ENCODE measurements at regions not wholly inside any gene's neighbourhood (a gene's known extent, or its start where the extent isn't known, plus 50 kb on each side); places are given as distances from the start of the nearest gene placed in this dataset.
"Not testable (repeated sequence)": the region's sequence is repeated elsewhere in the genome, so short reads cannot be mapped to it uniquely, and the experiment has no call there.

DNA sequence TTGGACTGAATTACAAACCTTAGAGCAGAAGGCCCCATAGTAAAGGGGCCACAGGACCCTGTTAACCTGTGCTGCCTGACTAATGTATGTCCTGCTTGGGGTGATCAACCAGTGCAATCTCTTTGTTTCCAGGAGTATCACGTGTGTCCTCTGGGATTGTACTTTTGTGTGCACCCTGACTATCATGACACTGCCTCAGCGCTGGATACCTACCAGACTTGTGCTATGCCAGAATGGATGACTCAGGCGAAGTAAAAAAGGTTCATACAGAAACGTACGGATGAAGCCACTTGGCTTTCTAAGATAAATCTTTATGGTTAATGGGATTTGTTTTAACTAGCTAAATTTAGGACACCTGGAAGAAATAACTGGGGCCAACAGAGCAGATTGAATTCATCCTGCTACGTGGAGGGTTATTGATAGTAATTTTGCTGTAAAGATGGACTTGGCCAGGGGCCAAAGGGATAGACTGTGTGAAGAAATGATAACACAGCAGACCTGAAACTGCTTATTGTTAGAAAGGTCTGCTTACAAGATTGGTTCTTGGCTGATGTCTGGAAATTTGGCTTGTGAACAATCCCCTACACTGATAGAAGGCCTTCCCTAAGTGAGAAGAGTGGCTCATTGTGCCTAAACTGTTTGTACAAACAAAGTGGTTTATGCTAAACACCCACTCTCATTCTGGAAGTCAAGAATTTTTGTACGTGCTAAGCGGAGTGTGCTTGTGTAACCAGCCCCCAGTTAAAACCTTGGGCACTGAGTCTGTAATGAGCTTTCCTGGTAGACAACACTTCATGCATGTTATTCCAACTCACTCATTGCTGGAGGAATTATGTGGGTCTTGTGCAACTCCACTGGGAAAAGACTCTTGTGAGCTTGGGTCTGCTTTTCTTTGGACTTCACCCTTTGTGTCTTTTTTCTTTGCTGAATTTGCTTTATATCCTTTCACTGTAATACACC is 750.5 kb upstream of the HTR2C start:
- Mint-ChIP-seq H3K27me3 (no peaks in the 10 kb centered on the region), H3K4me1 (ENCODE audit: low read depth) (no peaks in the 10 kb centered on the region), H3K36me3 (ENCODE audit: low read depth) (no peaks in the 10 kb centered on the region), H3K27ac (no peak overlapping the region), H3K9me3 (no peaks in the 10 kb centered on the region), H3K4me3 (no peak overlapping the region)

DNA sequence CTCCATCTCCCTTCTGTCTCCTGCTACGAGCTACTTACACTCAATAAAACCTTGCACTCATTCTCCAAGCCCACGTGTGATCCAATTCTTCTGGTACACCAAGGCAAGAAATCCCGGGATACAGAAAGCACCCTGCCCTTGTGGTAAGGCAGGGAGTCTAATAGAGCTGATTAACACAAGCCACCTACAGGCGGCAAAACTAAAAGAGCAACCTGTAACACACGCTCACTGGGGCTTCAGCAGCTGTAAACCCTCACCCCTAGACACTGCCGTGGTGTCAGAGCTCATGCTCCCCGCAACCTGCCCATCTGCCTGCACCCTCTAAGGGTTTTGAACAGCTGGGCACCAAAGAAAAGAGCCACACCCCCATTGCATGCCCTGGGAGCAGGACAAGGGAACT is 755.4 kb upstream of the HTR2C start:
- no peak overlapping the region for H3K4me3 Mint-ChIP-seq
- H3K27me3 Mint-ChIP-seq = no peaks in the 10 kb centered on the region
- H3K9me3 Mint-ChIP-seq = peaks cover 4% of the 10 kb centered on the region
- H3K4me1 Mint-ChIP-seq (ENCODE audit: low read depth) = no peaks in the 10 kb centered on the region
- H3K36me3 Mint-ChIP-seq (ENCODE audit: low read depth) = no peaks in the 10 kb centered on the region
- H3K27ac Mint-ChIP-seq = no peak overlapping the region

DNA sequence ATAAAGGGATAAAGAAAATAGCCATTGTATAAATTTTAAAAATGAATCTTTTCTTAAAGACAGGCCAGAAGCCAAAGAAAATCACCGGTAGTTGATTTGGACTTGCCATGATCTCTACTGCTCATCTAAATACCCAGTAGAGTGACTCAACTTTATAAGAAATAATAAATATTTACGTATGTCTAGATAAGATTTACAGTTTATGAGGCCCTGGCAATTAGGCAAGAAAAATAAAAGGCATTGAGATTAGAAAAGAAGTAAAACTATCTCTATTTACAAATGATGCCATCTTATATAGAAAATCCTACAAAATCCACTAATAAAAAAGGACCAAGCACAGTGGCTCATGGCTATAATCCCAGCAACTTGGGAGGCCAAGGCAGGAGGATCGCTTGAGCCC is 765.5 kb upstream of the HTR2C start:
- Mint-ChIP-seq H3K4me1 (ENCODE audit: low read depth) (no peaks in the 10 kb centered on the region), H3K27me3 (no peaks in the 10 kb centered on the region), H3K4me3 (no peak overlapping the region), H3K36me3 (ENCODE audit: low read depth) (no peaks in the 10 kb centered on the region), H3K9me3 (peaks cover 3% of the 10 kb centered on the region), H3K27ac (no peak overlapping the region)

DNA sequence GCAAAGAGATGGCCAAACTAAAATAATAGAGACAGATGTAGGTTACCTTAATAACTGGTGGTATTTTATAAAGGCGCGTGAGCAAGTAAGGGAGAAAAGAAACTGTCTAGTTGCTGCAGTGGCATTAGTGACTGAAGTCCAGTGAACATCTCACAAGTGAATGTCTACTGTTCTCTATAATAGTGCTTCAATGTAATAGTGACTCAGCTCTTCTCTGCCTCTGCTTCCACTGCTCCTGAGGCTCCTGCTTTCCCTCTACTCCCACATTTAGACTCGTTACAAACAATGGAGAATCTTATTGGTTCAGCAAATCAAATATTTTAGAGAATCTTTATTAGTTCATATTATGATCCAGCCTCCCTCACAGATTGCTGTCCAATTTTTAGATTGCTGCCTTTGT is 779.1 kb upstream of the HTR2C start:
- Mint-ChIP-seq H3K4me3 (no peak overlapping the region), H3K4me1 (ENCODE audit: low read depth) (no peaks in the 10 kb centered on the region), H3K36me3 (ENCODE audit: low read depth) (no peaks in the 10 kb centered on the region), H3K27ac (no peak overlapping the region), H3K9me3 (no peaks in the 10 kb centered on the region), H3K27me3 (no peaks in the 10 kb centered on the region)

DNA sequence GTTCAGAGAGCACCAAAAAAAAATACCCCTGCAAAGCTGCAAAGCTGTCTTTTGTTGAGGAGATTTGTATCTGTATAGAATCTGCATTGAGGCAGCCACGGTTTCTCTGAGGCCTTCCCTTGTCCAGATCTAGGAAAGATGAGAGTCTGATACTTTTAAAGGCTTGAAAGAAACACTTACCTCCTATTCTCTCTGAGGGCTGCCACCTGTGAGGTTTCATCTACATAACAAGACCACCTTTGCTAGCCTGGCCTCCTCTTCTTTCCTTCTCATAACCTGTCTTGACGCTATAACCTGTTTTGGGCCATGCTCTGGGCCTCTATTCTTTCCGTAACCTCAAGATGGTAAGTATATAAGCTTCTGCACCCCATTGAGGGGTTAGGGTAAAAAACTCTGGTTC is 779.6 kb upstream of the HTR2C start:
- Mint-ChIP-seq H3K4me3 (no peak overlapping the region), H3K27ac (no peak overlapping the region), H3K4me1 (ENCODE audit: low read depth) (no peaks in the 10 kb centered on the region), H3K27me3 (no peaks in the 10 kb centered on the region), H3K36me3 (ENCODE audit: low read depth) (no peaks in the 10 kb centered on the region), H3K9me3 (no peaks in the 10 kb centered on the region)

DNA sequence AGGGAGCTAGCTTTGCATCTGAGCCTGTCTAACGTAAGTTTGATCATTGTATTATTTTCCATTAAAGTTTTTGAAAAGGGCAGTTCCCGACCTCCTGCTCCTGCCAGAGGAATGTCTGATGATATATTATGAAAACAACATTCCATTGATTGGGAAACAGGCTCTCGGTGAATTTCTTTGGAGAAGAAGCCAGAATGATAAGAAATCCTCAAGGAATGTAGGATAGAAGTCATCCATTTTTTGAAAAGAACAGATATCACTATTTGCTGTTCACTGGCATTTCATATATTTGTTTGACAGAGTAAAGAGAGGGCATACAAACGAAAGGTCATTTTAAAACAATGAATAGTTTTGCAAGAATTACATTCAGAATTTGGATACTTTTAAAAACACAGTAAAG is 781.0 kb upstream of the HTR2C start:
- H3K4me3 Mint-ChIP-seq = no peak overlapping the region
- no peaks in the 10 kb centered on the region for H3K4me1 Mint-ChIP-seq (ENCODE audit: low read depth)
- no peaks in the 10 kb centered on the region for H3K27me3 Mint-ChIP-seq
- no peaks in the 10 kb centered on the region for H3K9me3 Mint-ChIP-seq
- no peaks in the 10 kb centered on the region for H3K36me3 Mint-ChIP-seq (ENCODE audit: low read depth)
- H3K27ac Mint-ChIP-seq = no peak overlapping the region

DNA sequence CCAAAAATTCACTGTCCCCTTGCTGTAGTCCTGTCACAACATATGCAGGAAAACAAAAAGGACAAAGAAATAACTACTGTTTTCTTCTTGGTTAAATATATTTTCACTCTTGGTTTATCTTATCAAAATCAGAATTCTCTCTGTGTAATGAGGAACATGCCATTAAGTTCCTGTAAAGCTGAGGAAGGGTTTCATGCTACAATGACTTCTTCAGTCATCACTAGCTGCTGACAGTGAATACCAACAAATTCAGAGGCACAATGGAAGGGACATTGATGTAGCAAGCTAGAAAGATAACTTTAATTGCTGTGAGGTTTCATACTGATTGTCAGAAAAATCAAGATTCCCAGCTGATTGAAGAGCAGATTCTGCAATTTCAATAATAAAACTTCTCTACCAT is 782.9 kb upstream of the HTR2C start:
- Mint-ChIP-seq H3K27me3 (no peaks in the 10 kb centered on the region), H3K4me1 (ENCODE audit: low read depth) (no peaks in the 10 kb centered on the region), H3K27ac (no peak overlapping the region), H3K9me3 (no peaks in the 10 kb centered on the region), H3K36me3 (ENCODE audit: low read depth) (no peaks in the 10 kb centered on the region), H3K4me3 (no peak overlapping the region)

DNA sequence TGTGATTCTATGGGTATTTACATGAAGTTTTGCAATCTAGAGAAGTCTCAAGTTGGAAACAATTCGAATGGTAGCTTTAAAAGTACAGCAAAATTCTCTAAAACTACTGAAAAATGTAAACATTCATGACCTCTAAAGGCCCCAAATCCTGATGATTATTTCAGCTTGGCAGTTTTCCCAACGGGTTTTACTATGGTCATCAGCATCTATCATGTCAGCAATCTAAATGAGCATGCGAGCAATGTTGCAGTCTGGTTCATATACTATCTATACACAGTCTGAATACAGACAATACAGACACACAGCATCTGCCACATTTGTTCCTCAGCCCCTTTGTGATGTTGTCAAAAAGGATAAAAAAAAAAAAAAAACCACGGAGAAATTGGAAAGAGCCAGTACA is 790.3 kb upstream of the HTR2C start:
- Mint-ChIP-seq H3K4me3 (no peak overlapping the region), H3K9me3 (no peaks in the 10 kb centered on the region), H3K4me1 (ENCODE audit: low read depth) (no peaks in the 10 kb centered on the region), H3K27me3 (no peaks in the 10 kb centered on the region), H3K27ac (no peak overlapping the region), H3K36me3 (ENCODE audit: low read depth) (no peaks in the 10 kb centered on the region)

DNA sequence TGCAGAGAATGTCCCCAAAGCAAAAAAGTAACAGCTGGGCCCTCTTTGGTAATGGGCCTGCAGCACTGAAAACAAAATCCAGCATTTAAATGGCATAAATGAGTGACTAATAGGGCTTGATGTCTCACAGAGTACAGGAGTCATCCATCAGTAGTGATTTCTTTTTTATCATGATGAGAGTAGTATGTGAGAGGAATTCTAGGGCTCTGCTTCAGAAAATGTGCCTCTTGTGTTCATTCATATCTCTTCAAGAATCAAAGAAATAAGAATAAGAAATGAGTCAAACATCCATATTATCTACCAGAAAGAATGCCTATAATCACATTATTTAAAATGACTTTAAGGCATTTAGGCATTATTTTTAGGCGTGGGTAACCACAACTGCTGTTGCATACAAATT is 792.9 kb upstream of the HTR2C start:
- Mint-ChIP-seq H3K27ac (no peak overlapping the region), H3K4me1 (ENCODE audit: low read depth) (no peaks in the 10 kb centered on the region), H3K9me3 (no peaks in the 10 kb centered on the region), H3K4me3 (no peak overlapping the region), H3K36me3 (ENCODE audit: low read depth) (no peaks in the 10 kb centered on the region), H3K27me3 (no peaks in the 10 kb centered on the region)

DNA sequence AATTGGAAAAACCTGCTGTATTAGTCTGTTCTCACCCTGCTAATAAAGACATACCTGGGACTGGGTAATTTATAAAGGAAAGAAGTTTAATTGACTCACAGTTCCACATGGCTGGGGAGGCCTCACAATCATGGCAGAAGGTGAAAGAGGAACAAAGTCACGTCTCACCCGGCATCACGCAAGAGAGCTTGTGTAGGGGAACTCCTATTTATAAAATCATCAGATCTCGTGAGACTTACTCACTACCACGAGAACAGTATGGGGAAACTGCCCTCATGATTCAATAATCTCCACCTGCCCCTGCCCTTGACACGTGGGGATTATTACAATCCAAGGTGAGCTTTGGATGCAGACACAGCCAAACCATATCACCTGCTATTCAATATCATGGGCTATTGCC is 799.1 kb upstream of the HTR2C start:
- H3K27me3 Mint-ChIP-seq; H3K36me3 Mint-ChIP-seq (ENCODE audit: low read depth); H3K27ac Mint-ChIP-seq; H3K4me1 Mint-ChIP-seq (ENCODE audit: low read depth); H3K4me3 Mint-ChIP-seq; H3K9me3 Mint-ChIP-seq: not testable (repeated sequence)

DNA sequence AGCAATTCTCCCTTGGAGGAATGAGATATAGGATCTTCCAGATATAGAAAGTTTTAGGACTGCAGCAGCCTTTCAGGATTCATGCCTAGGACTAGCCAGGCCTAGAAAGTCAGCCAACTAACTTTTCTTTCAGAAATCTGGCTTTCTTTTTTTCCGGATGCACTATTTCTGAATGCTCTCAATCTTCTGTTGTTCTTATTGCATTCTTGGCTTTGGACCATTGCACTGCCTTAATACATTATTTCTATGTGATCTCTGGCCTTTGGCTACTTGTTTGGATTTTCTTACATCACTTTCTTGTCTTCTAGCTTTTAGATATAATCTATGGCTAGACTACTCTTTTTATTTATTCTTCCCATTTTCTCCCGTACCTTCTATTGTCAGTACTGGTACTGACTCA is 813.1 kb upstream of the HTR2C start:
- Mint-ChIP-seq H3K36me3 (ENCODE audit: low read depth) (no peaks in the 10 kb centered on the region), H3K4me1 (ENCODE audit: low read depth) (no peaks in the 10 kb centered on the region), H3K27me3 (no peaks in the 10 kb centered on the region), H3K9me3 (no peaks in the 10 kb centered on the region), H3K4me3 (no peak overlapping the region), H3K27ac (no peak overlapping the region)

DNA sequence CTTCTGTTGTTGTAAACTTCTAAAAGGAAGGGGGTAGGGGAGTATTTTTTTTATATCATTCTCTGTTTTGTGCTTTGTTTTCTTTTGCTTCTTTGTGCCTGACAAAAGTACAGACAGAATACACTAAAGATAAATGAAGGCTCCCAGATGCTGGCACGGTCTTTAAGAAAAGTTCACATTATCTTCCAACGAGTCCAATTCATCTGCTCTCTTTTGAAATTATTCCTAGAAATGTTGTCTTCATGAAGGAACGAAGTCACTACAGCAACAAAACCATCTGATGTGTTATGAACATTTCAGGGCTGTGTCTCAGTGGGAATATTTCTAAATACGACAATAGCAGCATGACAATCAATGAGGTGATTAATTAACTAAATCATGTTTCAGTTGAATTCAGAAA is 813.8 kb upstream of the HTR2C start:
- Mint-ChIP-seq H3K27me3 (no peaks in the 10 kb centered on the region), H3K36me3 (ENCODE audit: low read depth) (no peaks in the 10 kb centered on the region), H3K4me1 (ENCODE audit: low read depth) (no peaks in the 10 kb centered on the region), H3K9me3 (no peaks in the 10 kb centered on the region), H3K4me3 (no peak overlapping the region), H3K27ac (no peak overlapping the region)

DNA sequence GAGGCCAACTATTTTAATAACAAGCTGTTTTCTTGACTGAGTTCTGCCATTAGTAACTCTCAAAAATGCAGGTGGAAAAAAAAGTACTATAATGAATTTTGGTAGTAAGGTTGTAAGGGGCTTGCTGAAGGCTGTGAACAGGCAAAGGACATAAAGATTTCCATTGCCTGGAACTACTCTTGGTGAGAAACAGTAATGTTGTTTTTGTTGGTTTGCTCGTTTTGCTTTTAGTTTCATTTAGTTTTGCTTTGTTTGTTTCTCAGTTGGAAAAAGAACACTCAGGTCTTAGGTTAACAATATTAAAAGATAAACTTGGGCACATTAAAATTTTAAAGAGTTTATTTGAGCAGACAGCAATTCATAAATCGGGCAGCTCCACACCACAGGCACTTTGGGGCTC is 824.5 kb upstream of the HTR2C start:
- Mint-ChIP-seq H3K27ac (no peak overlapping the region), H3K9me3 (no peaks in the 10 kb centered on the region), H3K4me1 (ENCODE audit: low read depth) (no peaks in the 10 kb centered on the region), H3K27me3 (no peaks in the 10 kb centered on the region), H3K4me3 (no peak overlapping the region), H3K36me3 (ENCODE audit: low read depth) (no peaks in the 10 kb centered on the region)

DNA sequence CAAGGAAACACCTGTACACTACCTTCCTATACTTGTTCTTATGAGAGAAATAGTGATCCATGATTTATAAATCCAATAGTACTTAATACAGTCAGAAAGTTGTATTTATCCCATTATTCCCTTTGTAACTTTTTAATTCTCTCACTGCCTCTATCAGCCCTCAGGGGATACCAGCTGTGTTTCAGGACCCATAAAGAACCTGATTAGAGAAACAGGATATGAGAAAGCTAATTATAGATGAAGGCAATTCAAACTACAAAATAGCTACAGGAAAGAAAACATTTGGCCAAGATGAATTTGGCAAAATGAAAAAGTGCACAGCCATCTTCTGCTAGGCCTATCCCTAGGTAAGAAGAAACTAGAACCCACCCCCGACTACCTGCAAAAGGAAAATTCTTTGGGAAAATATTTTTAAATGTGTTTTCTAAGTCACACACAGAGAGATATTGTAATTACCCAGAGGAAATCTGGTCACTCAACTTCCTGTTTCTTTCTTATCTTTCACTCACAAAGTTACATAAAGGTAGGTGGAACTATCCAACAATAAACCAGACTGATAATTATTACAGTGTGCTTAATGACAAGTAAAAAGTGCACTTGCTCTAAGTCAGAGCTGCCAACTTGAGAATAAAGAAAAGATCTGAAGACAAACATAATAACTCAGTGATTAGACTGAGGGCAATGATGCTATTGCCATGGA is 836.5 kb upstream of the HTR2C start:
- no peaks in the 10 kb centered on the region for H3K27me3 Mint-ChIP-seq
- peaks cover 3% of the 10 kb centered on the region for H3K9me3 Mint-ChIP-seq
- H3K4me3 Mint-ChIP-seq = no peak overlapping the region
- H3K36me3 Mint-ChIP-seq (ENCODE audit: low read depth) = no peaks in the 10 kb centered on the region
- H3K4me1 Mint-ChIP-seq (ENCODE audit: low read depth) = peaks cover 11% of the 10 kb centered on the region
- no peak overlapping the region for H3K27ac Mint-ChIP-seq

DNA sequence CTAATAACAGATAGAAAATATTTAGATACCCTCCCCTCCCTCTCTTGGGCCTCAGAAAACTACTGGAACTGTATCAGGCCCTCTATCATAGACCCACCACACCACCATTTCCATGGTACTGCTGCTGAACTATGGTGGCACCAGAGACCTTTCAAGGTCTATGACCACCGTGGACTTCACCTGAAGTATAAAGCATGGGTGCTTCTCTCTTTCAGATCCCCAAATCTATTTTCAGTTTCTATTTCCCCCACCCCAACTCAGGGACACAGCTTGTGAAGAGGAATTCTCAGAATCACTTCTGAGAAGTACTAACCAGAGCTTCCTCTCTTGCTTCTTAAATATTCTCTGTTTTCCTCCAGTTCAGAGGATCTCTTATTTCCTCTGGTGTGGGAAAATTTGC is 840.8 kb upstream of the HTR2C start:
- H3K9me3 Mint-ChIP-seq = no peaks in the 10 kb centered on the region
- H3K4me3 Mint-ChIP-seq = no peak overlapping the region
- peaks cover 11% of the 10 kb centered on the region for H3K4me1 Mint-ChIP-seq (ENCODE audit: low read depth)
- H3K36me3 Mint-ChIP-seq (ENCODE audit: low read depth) = no peaks in the 10 kb centered on the region
- no peaks in the 10 kb centered on the region for H3K27me3 Mint-ChIP-seq
- peak overlapping the region; percentile 52 for H3K27ac Mint-ChIP-seq

DNA sequence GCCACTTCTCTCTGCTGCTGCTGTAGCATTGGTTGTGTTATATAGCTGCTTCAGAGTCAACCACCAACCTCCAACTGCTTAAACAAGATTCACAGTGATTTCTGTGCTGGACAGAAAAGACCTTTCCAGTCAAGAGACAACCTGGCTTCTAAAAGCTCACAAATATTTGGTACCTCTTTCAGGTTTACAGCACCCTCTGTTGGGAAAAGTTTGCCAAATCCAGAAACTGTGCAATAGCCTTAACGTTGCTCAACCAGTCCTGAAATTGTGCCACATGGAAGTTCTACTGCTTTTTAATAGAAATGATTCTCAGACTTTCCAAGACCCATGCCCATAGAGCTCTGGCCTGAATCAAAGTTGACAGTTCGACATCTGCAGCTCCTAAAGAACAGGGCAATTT is 842.1 kb upstream of the HTR2C start:
- no peak overlapping the region for H3K27ac Mint-ChIP-seq
- H3K4me3 Mint-ChIP-seq = no peak overlapping the region
- H3K36me3 Mint-ChIP-seq (ENCODE audit: low read depth) = no peaks in the 10 kb centered on the region
- H3K4me1 Mint-ChIP-seq (ENCODE audit: low read depth) = peaks cover 11% of the 10 kb centered on the region
- H3K27me3 Mint-ChIP-seq = no peaks in the 10 kb centered on the region
- H3K9me3 Mint-ChIP-seq = no peaks in the 10 kb centered on the region

Measured in stimulated activated naive CD8-positive, alpha-beta T cell treated with anti-CD3 and anti-CD28 coated beads, Interleukin-15, Interleukin-2, amounts not matched to agents 100 ng/mL and 50 ng/mL, for 24 hours (primary cell).